GM18870 (cell line): ENCODE measurements at regions not wholly inside any gene's neighbourhood (a gene's known extent, or its start where the extent isn't known, plus 50 kb on each side); places are given as distances from the start of the nearest gene placed in this dataset.

Experiments used
- ATAC-seq: cut with Tn5 transposase; IDR thresholded peaks from one replicate; pipeline ENCODE4 v1.9.1; 2021; ENCODE audit warnings: moderate library complexity; ENCODE audit not compliant: unreplicated experiment

- no peak for ATAC-seq
Observed at GRCh38 chrX:114332766-114333165, 251.1 kb upstream of the HTR2C start.

- ATAC-seq = no peak
Observed at GRCh38 chrX:114334473-114334982, 249.4 kb upstream of the HTR2C start.

- ATAC-seq = no peak
Observed at GRCh38 chrX:114338870-114339269, 245.0 kb upstream of the HTR2C start.

- ATAC-seq = peak; percentile 91
Observed at GRCh38 chrX:114344756-114345349, 239.0 kb upstream of the HTR2C start.

GRCh38 chrX:114361076-114361725 is 222.7 kb upstream of the HTR2C start:
- no peak for ATAC-seq

GRCh38 chrX:114363346-114363745 is 220.5 kb upstream of the HTR2C start:
- no peak for ATAC-seq

- ATAC-seq = no peak
Observed at GRCh38 chrX:114365065-114365834, 218.6 kb upstream of the HTR2C start.

- ATAC-seq = no peak
Observed at GRCh38 chrX:114372937-114373336, 210.9 kb upstream of the HTR2C start.

GRCh38 chrX:114390251-114390796 is 193.6 kb upstream of the HTR2C start:
- ATAC-seq = no peak
